MM.1S (cell line): ENCODE measurements at regions not wholly inside any gene's neighbourhood (a gene's known extent, or its start where the extent isn't known, plus 50 kb on each side); places are given as distances from the start of the nearest gene placed in this dataset.

Experiments
- DNase-seq: peaks from one replicate; pipeline ENCODE4 v3.0.0-alpha.2; 2015
- H2AFZ ChIP-seq: fragments of 300-600 bp; sonication (generic); 2 replicates; pipeline ENCODE4 v1.6.0; 2016; ENCODE audit warnings: antibody characterized with exemption, low read length
- H3F3A ChIP-seq: fragments of 300-600 bp; sonication (generic); 2 replicates; pipeline ENCODE4 v1.6.1; 2016; ENCODE audit warnings: mild to moderate bottlenecking, antibody characterized with exemption, low read length, moderate library complexity, mixed read lengths; ENCODE audit not compliant: insufficient read depth
- H3K27ac ChIP-seq: fragments of 300-600 bp; sonication (generic); 2 replicates; pipeline ENCODE4 v1.5.1; 2016; ENCODE audit warnings: mild to moderate bottlenecking, low read length
- H3K27me3 ChIP-seq: fragments of 300-600 bp; sonication (generic); replicated peaks from 2 replicates; pipeline ENCODE4 v1.6.0; 2016; ENCODE audit warnings: low read length; ENCODE audit not compliant: insufficient read depth
- H3K36me3 ChIP-seq: fragments of 300-600 bp; sonication (generic); replicated peaks from 2 replicates; pipeline ENCODE4 v1.6.1; 2016; ENCODE audit warnings: mild to moderate bottlenecking, low read length, mixed read lengths; ENCODE audit not compliant: insufficient read depth
- H3K4me1 ChIP-seq: fragments of 300-600 bp; sonication (generic); 2 replicates; pipeline ENCODE4 v1.6.1; 2016; ENCODE audit warnings: low read length, mixed read lengths
- H3K4me2 ChIP-seq: fragments of 300-600 bp; sonication (generic); 2 replicates; pipeline ENCODE4 v1.6.0; 2016; ENCODE audit warnings: low read depth, low read length
- H3K4me3 ChIP-seq: fragments of 300-600 bp; sonication (generic); 2 replicates; pipeline ENCODE4 v1.5.1; 2016; ENCODE audit warnings: low read length, mixed read lengths
- H3K79me2 ChIP-seq: fragments of 300-600 bp; sonication (generic); 2 replicates; pipeline ENCODE4 v1.6.1; 2016; ENCODE audit warnings: mixed run types, low read length, mixed read lengths
- H3K9ac ChIP-seq: fragments of 300-600 bp; sonication (generic); 2 replicates; pipeline ENCODE4 v1.6.1; 2016; ENCODE audit warnings: low read length, mixed read lengths
- H3K9me2 ChIP-seq: fragments of 300-600 bp; sonication (generic); replicated peaks from 2 replicates; pipeline ENCODE4 v1.6.1; 2016; ENCODE audit warnings: mild to moderate bottlenecking, low read length, mixed read lengths; ENCODE audit not compliant: insufficient read depth
- H3K9me3 ChIP-seq: fragments of 300-600 bp; sonication (generic); replicated peaks from 2 replicates; pipeline ENCODE4 v1.6.1; 2016; ENCODE audit warnings: mild to moderate bottlenecking, low read length, mixed read lengths; ENCODE audit not compliant: insufficient read depth
- H4K20me1 ChIP-seq: fragments of 300-600 bp; sonication (generic); 2 replicates; pipeline ENCODE4 v1.6.1; 2016; ENCODE audit warnings: mild to moderate bottlenecking, low read length, moderate library complexity, mixed read lengths; ENCODE audit not compliant: insufficient read depth
- CTCF ChIP-seq: fragments of 300-600 bp; sonication (generic); IDR thresholded peaks from 2 replicates; pipeline ENCODE4 v1.5.1; 2016; ENCODE audit warnings: antibody characterized with exemption, low read length, mixed read lengths
- EZH2 ChIP-seq: fragments of 300-600 bp; sonication (generic); optimal IDR thresholded peaks from 2 replicates; pipeline ENCODE3; 2017; ENCODE audit warnings: low read depth, mild to moderate bottlenecking, antibody characterized with exemption, low read length, mixed read lengths
- EZH2phosphoT487 ChIP-seq: fragments of 300-600 bp; sonication (generic); IDR thresholded peaks from 2 replicates; pipeline ENCODE4 v1.6.1; 2018; ENCODE audit warnings: antibody characterized with exemption, low read length

GRCh38 chr1:98143403-98143802, 222.6 kb upstream of the DPYD start:
- no peaks in the 10 kb centered on the region for H3F3A ChIP-seq
- H3K27ac ChIP-seq: no peak overlapping the region
- no peak overlapping the region for H3K9ac ChIP-seq
- H4K20me1 ChIP-seq: no peaks in the 10 kb centered on the region
- H3K9me3 ChIP-seq: no peaks in the 10 kb centered on the region
- H3K36me3 ChIP-seq: no peaks in the 10 kb centered on the region
- H3K4me3 ChIP-seq: no peak overlapping the region
- H3K27me3 ChIP-seq: no peaks in the 10 kb centered on the region
- H3K79me2 ChIP-seq: no peaks in the 10 kb centered on the region
- H3K4me2 ChIP-seq: no peak overlapping the region
- H2AFZ ChIP-seq: no peak overlapping the region
- DNase-seq: no peak
- TF ChIP-seq EZH2: no peak
- no peak for TF ChIP-seq EZH2phosphoT487
- TF ChIP-seq CTCF: no peak
- no peaks in the 10 kb centered on the region for H3K4me1 ChIP-seq
- no peaks in the 10 kb centered on the region for H3K9me2 ChIP-seq

DNA sequence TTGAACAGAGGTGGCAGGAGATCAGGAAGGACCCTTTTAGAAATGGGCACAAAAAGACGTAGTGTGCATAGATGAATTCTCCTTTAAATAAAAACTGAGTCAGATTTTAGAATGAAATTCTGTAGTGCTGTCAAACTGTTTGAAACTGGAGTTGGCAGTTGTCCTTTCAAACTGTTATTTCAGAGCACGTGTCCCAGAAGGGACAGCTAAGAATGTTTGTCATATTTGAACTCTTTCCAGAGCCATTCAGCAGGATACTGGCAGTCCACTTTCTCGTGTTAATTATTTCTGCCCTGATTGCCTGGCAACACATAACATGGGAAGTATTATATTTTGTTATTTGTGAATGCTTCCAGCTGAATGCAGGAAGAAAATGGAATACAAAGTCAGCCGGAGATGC, 212.3 kb upstream of the DPYD start:
- Histone ChIP-seq H3K36me3 (no peaks in the 10 kb centered on the region), H3F3A (no peaks in the 10 kb centered on the region), H3K9ac (no peak overlapping the region), H3K79me2 (no peaks in the 10 kb centered on the region), H3K27ac (no peak overlapping the region), H3K4me1 (no peaks in the 10 kb centered on the region), H4K20me1 (no peaks in the 10 kb centered on the region), H3K27me3 (no peaks in the 10 kb centered on the region), H3K4me3 (no peak overlapping the region), H2AFZ (no peak overlapping the region), H3K9me3 (no peaks in the 10 kb centered on the region), H3K4me2 (no peak overlapping the region), H3K9me2 (no peaks in the 10 kb centered on the region)
- TF ChIP-seq EZH2: no peak
- no peak for TF ChIP-seq EZH2phosphoT487
- no peak for TF ChIP-seq CTCF
- DNase-seq: no peak

DNA sequence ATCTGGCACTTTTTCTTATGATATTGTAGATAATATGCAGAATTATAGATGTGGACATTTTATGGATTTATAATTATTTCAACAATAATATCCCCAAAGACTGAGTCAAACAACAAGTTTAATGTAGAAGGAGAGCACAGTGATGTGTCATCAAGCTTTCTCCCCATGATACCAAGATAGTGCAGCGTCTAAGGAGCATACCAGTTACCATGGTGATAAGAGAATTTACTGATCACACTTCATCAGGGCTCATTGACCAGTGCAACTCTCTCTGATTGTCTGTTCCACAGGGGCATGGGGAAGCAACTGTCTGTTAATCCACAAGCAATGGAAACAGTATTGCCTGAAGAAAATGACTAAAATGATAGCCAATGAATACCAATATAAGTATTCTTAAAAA, 209.6 kb upstream of the DPYD start:
- DNase-seq: no peak
- no peaks in the 10 kb centered on the region for H3K4me1 ChIP-seq
- no peaks in the 10 kb centered on the region for H3K79me2 ChIP-seq
- no peaks in the 10 kb centered on the region for H3K27me3 ChIP-seq
- no peak overlapping the region for H3K4me3 ChIP-seq
- no peak overlapping the region for H3K9ac ChIP-seq
- TF ChIP-seq EZH2 (no peak), CTCF (no peak), EZH2phosphoT487 (no peak)
- H3F3A ChIP-seq: no peaks in the 10 kb centered on the region
- H2AFZ ChIP-seq: no peak overlapping the region
- no peaks in the 10 kb centered on the region for H3K9me3 ChIP-seq
- H3K36me3 ChIP-seq: no peaks in the 10 kb centered on the region
- no peak overlapping the region for H3K27ac ChIP-seq
- no peaks in the 10 kb centered on the region for H4K20me1 ChIP-seq
- no peaks in the 10 kb centered on the region for H3K9me2 ChIP-seq
- no peak overlapping the region for H3K4me2 ChIP-seq
